Esophagus muscularis mucosa (tissue), 4 donors: ENCODE measurements at regions not wholly inside any gene's neighbourhood (a gene's known extent, or its start where the extent isn't known, plus 50 kb on each side); places are given as distances from the start of the nearest gene placed in this dataset.

Source experiments
- EP300 ChIP-seq: sonication (generic); formaldehyde crosslinking; IDR thresholded peaks from one replicate; pipeline ENCODE4 v1.6.1; 2017; ENCODE audit warnings: antibody characterized with exemption
- POLR2A ChIP-seq: fragments of 450-650 bp; IDR thresholded peaks from one replicate; pipeline ENCODE4 v1.6.1; 2017; ENCODE audit warnings: antibody characterized with exemption, moderate library complexity, mild to moderate bottlenecking, low read depth
- TF ChIP-seq, protein P1 (sequence below), 3 experiments: fragments of 200-600 bp in 2 of 3; fragments of 450-650 bp in 1 of 3; sonication (generic) in 2 of 3; IDR thresholded peaks; one replicate each; pipeline ENCODE4 v1.5.1; 2017 to 2019; ENCODE audit warnings: antibody characterized with exemption in 3 of 3, mild to moderate bottlenecking in 2 of 3, moderate library complexity in 1 of 3

DNA sequence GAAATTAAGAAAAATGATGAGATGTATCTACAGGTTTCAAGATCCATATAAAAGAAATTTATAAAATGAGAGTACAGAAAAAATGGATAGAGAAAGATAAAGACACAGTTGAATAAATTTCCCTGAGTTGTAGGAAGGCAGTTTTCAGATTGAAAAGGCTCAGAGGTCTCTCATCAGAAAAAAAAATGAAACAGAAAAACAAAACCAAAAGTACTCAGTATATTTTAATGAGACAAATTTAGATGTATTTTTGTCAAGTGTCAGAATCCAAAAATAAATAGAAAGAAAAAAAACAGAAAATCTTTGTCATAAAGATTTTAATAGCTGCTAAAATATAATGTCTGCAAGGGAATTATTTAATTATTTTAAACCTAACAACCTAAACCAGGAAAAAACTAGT is 520.5 kb downstream of the KCNJ3 start:
- TF ChIP-seq, protein P1, sequence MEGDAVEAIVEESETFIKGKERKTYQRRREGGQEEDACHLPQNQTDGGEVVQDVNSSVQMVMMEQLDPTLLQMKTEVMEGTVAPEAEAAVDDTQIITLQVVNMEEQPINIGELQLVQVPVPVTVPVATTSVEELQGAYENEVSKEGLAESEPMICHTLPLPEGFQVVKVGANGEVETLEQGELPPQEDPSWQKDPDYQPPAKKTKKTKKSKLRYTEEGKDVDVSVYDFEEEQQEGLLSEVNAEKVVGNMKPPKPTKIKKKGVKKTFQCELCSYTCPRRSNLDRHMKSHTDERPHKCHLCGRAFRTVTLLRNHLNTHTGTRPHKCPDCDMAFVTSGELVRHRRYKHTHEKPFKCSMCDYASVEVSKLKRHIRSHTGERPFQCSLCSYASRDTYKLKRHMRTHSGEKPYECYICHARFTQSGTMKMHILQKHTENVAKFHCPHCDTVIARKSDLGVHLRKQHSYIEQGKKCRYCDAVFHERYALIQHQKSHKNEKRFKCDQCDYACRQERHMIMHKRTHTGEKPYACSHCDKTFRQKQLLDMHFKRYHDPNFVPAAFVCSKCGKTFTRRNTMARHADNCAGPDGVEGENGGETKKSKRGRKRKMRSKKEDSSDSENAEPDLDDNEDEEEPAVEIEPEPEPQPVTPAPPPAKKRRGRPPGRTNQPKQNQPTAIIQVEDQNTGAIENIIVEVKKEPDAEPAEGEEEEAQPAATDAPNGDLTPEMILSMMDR (IDR thresholded peaks at IDR 0.05) = no peak
- TF ChIP-seq POLR2A = no peak
- TF ChIP-seq EP300 = no peak
